GM21786 (cell line): ENCODE measurements at regions not wholly inside any gene's neighbourhood (a gene's known extent, or its start where the extent isn't known, plus 50 kb on each side); places are given as distances from the start of the nearest gene placed in this dataset.
"Not testable (repeated sequence)": the region's sequence is repeated elsewhere in the genome, so short reads cannot be mapped to it uniquely, and the experiment has no call there.

Source experiments
- ATAC-seq: cut with Tn5 transposase; IDR thresholded peaks from one replicate; pipeline ENCODE4 v1.9.1; 2021; ENCODE audit not compliant: unreplicated experiment

DNA sequence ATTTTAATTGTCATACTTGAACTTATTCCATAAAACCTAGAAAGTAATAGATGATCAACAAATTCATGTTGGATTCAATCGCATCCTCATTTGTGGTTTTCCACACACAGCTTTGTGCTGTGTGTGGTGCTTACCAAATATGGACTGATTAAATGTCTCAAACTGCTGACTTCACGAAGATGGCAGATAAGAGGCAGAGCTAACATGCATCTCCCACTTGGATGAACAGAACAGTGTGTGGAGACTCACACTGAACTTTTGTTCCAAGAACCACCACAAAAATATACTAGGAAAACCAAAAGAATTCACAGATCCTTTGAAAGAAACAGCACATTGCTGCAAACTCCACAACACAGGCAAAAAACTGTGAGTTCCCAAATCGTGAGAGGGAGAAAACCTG lies 603.7 kb downstream of the TENT5A start:
- ATAC-seq = no peak

- no peak for ATAC-seq
These were observed 607.0 kb downstream of the TENT5A start for GRCh38 chr6:81145506-81145905.

DNA sequence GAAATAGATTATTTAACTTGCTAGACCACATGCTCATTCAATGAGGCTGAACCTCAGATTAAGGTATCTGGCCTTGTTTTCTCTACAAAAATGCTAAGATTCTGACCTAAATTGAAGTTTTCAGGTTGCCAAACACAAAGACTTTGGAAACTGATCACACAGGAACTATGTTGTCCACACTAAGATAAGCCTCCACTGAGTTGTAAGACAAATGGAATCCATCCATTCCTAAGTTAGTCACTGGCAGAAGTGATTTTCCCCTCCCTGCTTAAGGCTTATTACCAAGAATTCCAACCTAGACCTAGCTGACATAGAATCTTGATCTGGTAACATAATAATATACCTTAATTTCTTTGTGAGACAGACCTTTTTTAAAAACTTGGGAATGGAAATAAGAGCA lies 608.1 kb downstream of the TENT5A start:
- ATAC-seq = no peak

DNA sequence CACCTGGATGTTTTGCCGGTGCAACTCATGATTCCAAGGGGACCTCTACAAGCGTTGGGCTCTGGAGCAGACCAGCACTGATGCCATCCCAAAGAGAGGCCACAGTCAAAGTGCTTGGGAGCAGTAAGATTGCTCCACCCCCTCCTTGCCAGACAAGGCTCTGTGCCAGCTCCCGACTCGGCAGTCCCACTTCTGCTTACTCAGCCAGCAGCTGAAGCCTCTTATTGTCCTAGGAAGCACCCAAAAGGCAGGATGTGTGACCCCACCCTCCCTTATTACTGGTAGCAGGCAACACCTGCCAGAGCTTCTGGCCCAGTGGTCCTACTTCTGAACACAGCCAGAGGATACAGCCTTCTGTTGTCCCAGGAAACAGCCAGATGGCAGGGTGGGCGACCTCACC lies 614.2 kb downstream of the TENT5A start:
- no peak for ATAC-seq

GRCh38 chr6:81130969-81131368 lies 621.5 kb downstream of the TENT5A start:
- no peak for ATAC-seq

DNA sequence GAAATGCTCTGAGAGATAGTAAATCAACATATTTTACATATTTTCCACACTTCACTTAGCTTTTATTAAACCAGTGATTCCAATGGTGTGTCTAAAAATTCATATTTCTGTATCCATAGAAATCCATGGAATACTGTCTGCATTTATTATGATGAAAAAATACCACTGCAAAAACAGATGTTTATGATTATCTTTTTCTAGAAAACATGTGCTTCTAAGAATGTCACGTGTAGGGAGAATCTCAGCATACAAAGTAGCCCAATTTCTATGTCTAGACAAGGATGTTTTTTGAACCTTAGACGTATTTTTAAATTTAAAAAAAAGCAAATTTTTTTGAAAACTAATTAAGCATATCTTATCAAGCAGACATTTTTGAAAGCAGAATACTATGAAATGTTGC lies 622.4 kb downstream of the TENT5A start:
- ATAC-seq = no peak

DNA sequence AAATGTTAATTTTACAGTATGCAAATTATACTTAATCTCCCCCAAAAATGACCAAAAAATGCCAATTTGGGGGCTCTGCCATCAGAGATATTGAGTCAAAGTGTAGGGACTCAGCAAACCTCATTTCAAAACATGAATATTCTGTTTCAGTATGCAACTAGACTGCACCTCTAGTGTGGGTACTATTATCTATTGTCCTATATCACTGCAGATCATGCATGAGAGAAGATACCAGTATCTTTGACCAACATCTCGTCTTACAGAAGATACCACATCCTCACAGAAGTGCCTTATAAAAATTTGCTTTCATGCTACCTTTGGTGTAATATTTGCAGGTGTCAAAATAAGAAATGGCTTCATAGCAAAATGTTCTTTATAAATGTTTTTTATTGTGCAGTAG lies 623.8 kb downstream of the TENT5A start:
- no peak for ATAC-seq

DNA sequence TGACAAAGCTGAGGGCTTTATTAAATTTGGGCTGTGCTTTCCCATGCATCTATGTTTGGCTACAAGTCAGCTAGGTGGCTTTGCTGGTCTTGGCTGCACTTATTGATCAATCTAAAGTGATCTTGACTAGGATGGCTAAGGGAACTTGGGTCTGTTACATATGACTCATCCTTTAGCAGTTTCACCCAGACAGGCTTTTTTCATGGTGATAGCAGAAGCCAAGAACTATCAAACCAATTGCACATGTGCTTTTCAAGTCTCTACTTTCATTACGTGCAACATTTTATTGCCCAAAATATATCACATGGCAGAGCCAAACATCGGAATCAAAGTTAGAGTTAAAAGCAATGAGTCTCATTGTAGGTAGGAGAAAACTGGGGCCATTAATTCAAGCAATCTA lies 626.3 kb downstream of the TENT5A start:
- ATAC-seq = no peak

- ATAC-seq = no peak
These were observed 632.2 kb downstream of the TENT5A start for GRCh38 chr6:81120280-81120679.

GRCh38 chr6:81105998-81106397 lies 646.5 kb downstream of the TENT5A start:
- no peak for ATAC-seq

DNA sequence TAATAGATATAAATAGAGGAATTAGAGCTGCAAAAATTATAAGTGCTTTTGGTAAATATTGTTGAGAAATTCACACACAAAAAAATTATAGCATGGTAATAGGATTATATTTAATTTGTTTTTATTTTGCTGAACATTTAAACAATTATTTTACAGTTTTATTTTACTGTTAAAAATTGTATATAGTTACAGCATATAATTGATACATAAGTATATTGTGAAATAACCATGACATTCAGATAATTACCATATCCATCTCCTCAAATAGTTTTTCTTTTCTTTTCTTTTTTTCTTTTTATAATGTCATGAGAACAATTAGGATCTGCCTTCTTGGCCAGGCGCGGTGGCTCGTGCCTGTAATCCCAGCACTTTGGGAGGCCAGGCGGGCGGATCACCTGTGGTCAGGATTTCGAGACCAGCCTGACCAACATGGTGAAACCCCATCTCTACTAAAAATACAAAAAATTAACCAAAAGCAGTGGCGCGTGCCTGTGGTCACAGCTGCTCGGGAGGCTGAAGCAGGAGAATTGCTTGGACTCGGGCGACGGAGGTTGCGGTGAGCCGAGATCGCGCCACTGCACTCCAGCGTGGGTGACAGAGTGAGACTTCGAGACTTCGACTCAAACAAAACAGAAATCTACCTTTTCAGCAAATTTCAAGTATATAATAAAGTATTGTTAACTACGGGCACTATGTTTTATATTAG lies 654.2 kb downstream of the TENT5A start:
- ATAC-seq = no peak

DNA sequence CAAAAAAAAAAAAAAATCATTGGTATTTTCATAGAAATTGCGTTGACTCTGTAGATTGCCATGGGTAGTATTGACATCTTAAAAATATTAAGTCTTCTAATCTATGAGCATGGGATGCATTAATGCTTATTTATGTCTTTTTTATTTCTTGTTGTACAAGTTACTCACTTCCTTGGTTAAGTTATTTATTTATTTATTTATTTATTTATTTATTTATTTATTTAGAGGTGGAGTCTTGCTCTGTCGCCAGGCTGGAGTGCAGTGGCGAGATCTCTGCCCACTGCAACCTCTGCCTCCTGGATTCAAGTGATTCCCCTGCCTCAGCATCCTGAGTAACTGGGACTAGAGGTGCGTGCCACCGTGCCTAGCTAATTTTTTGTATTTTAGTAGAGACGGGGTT lies 656.0 kb downstream of the TENT5A start:
- not testable (repeated sequence) for ATAC-seq

GRCh38 chr6:81093051-81093450 lies 659.4 kb downstream of the TENT5A start:
- no peak for ATAC-seq

GRCh38 chr6:81088145-81088544 lies 664.3 kb downstream of the TENT5A start:
- ATAC-seq = no peak

- no peak for ATAC-seq
These were observed 665.5 kb downstream of the TENT5A start for GRCh38 chr6:81086991-81087390.

- ATAC-seq = no peak
These were observed 667.1 kb downstream of the TENT5A start for GRCh38 chr6:81085431-81085790.

DNA sequence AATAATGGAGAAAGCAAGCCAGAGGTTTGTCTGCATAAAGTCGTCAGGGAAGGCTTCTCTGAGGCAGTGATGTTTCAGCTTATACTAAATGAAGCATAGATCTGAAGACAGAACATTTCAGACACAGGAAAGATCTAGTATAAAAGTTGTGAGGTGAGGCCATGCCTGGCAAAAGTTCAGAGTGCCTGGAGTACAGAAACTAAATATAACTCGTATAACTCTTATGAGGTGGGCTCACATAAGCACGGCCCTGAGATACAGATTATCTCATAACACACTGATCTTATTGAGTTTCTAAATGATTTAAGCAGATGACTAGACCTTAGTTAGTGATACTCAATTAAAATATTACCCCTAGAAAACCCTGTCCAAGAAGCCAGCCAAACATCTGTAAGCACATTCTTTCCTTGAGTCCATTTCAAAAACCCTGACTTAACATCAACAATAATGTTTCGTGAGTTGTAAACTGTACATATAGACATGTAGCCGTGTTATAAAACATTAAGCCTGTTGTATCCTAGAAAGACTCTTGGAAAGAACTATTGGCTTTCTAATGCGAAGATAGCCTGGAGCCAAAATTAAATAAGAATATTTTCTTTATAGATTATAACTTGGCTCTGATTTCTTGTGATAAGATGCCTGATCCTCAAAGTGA lies 667.6 kb downstream of the TENT5A start:
- no peak for ATAC-seq

DNA sequence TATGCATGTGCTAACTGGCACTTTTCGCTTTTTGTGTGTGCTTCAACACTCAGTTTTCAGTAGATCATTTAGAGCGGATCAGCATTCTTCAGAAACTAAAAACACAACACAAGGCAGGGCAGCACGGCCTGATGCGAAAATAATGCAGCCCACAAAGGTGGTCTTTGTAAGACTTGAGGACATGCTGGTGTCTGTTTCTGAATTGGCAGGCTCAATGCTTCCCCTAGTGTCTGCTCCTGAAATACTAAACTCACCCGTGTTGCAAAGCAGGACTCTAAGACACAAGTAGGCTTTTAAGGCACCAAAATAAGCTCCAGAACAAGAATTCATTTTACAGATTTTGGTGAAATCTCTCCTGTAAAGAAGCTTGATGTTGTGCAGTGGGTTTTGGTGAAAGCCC lies 676.5 kb downstream of the TENT5A start:
- no peak for ATAC-seq

- ATAC-seq = no peak
These were observed 679.2 kb downstream of the TENT5A start for GRCh38 chr6:81073318-81073717.

- no peak for ATAC-seq
These were observed 681.4 kb downstream of the TENT5A start for GRCh38 chr6:81071121-81071520.

GRCh38 chr6:81067057-81067456 lies 685.4 kb downstream of the TENT5A start:
- ATAC-seq = no peak

- no peak for ATAC-seq
These were observed 688.6 kb downstream of the TENT5A start for GRCh38 chr6:81063891-81064290.

GRCh38 chr6:81054036-81054435 lies 698.4 kb downstream of the TENT5A start:
- ATAC-seq = no peak
